MV-4-11 (cell line): ENCODE measurements at regions not wholly inside any gene's neighbourhood (a gene's known extent, or its start where the extent isn't known, plus 50 kb on each side); places are given as distances from the start of the nearest gene placed in this dataset.

Experiments
- DNase-seq: peaks from one replicate; lab custom pipeline; 2025; lab: John Stamatoyannopoulos, UW

DNA sequence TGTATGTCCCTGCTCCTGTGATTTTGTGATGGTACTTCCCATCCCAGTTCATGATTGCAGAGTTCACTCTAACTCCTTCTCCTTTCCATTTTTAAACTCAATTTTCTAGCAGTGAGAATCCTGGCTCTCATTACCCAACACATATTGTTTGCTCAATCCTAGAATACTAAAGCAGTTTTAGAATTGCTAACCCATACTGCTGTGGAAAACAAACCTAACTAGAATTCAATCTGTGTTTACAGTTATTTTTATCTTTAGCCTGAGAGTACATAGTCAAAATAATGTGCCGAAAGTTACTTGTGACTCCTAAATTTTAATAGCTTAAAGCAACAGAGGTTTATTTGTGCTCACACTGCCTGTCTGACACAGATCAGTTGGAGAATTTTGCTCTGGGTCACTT lies 508.0 kb downstream of the AACS start:
- no peak for DNase-seq

DNA sequence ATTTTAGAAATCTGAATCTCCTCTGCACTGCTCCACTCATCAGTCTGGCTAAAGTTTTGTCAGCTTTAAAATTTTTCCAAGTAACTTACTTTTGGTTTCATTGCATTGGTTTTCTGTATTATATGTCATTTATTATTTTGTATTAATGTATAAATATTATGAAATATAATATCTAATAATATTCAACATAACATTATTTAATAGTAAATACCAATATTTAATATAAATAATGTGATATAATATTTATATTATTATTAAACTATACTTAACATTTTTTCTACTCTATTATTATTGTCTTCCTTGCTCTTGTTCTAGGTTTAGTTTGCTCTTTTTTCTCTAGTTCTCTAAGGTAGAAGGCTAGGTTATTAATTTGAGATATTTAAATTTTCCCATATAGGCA lies 512.1 kb downstream of the AACS start:
- no peak for DNase-seq

DNA sequence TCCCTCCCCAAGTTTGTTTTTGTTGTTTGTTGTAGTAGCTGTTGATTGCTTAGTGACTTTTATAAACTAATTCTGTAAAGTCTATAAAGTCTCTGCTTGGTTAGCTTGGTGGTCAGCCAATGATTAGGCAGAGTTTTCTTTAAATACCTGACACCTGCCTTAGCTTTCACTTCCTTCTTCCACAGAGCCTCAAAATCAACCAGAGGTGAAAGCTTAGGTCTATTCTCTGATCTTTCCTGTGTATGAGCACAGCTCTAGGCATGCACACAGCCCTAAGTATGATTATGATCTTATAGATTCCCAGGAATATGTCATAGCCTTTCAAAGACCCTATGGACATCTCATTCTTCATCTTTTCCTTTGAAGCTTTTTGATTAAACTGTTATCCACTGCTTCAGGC lies 514.7 kb downstream of the AACS start:
- DNase-seq = no peak

GRCh38 chr12:125583071-125583470 lies 517.8 kb downstream of the AACS start:
- DNase-seq = no peak

GRCh38 chr12:125586441-125586840 lies 521.2 kb downstream of the AACS start:
- DNase-seq = no peak

DNA sequence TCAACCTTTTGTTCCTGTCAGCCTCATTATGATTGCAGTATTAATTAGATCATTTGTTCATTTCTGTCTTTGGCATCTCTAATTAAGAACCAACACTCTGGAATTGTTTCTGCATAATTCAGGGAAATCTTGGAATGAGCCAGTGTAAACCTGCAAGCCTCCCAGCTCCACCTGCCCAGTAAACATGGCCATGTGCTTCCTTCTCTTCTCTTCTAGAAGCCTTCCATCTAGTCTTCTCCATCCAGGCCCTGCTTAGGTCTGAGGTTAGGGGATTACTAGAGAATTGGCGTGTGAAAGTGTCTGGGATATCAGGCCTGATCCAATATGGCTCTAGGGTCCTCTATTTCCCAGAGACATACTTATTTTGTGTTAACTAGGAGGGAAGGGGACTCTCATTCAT lies 528.0 kb downstream of the AACS start:
- no peak for DNase-seq

GRCh38 chr12:125604976-125605375 lies 539.7 kb downstream of the AACS start:
- no peak for DNase-seq

DNA sequence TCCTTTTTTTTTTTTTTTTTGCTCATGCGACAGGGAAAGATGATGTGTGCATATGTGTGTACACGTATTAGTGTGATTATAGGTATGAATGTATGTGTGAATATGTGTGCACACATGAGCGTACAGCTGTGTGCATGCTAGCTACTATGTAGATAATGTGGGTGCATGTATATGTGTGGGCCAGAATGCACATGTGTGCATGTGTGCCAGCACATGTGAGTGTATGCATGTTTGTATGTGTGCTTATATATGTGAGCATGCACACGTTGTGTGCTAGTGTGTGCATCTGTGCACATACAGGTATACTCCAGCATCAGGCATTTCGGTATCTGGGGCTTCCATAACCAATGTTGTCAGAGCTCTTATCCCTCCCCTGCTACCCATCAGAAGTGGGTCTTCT lies 541.1 kb downstream of the AACS start:
- DNase-seq = no peak

GRCh38 chr12:125610292-125610691 lies 545.1 kb downstream of the AACS start:
- DNase-seq = no peak

GRCh38 chr12:125610971-125611370 lies 545.7 kb downstream of the AACS start:
- DNase-seq = no peak

DNA sequence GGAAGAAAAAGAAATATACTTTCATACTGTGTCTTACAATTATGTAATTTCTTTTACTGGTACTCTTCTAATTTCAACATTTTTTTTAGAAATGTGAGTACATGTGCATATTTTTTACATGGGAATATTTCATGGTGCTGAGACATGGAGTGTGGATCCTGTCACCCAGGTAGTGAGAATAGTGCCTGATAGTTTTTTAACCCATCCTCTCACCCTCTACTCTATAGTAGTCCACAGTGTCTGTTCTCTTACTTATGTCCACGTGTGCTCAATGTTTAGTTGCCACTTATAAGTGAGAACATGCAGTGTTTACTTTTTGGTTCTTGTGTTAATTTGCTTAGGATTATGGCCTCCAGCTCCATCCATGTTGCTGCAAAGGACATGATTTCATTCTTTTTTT lies 548.8 kb downstream of the AACS start:
- DNase-seq = no peak

DNA sequence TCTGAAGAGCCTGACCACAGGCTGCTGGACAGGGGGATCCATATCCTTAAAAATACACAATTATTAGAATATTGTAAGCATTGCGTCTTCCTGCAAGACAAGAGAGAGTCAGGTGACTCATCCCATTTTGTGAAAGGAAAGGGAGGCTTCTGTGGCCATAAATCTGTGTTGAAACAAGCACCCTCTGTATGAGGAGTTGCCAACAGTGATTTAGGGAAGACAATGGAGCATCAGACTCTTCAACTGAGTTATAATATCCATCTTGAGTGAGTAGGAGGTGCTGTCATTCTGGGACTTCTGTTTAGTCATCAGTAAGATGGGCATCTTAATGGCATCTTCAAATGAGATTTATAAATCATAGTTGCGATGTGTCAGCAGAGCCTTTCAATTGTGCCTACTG lies 554.5 kb downstream of the AACS start:
- DNase-seq = no peak

DNA sequence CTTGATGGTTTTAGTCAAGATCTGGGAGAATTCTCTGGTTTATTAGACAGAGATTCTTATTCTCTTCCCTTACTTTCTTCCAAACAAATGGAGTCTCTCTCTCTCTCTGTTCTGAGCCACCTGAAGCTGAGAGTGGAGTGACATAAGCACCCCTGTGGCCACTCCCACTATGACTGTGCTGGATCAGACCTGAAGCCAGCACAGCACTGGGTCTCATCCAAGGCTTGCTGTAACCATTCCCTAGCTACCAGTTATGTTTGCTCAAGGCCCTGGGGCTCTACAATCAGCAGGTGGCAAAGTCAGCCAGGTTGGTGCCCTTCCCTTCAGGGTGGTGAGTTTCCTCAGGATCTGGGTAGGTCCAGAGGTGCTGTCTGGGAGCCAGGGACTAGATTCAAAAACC lies 568.5 kb downstream of the AACS start:
- no peak for DNase-seq

DNA sequence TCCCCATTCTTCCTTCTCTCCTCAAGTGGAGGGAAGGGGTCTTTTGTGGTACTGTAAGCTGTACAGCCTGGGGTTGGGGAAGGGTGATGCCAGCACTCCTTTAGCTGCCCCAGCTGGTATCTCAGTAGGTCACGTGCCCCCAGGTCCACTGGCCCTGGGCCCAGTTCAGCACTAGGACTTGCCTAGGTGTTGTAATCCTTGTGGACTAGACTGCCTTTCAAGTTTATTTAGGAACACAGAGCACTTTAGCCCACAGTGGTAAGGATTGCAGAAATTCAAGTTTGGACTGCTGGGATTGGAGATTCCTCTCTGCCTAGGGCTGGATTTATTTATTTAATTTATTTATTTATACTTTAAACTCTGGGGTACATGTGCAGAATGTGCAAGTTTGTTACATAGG lies 569.6 kb downstream of the AACS start:
- DNase-seq = no peak

- DNase-seq = no peak
Measured at GRCh38 chr12:125639826-125640225, 574.6 kb downstream of the AACS start.

GRCh38 chr12:125643055-125643454 lies 577.8 kb downstream of the AACS start:
- no peak for DNase-seq

- DNase-seq = no peak
Measured at GRCh38 chr12:125645724-125646123, 580.5 kb downstream of the AACS start.

DNA sequence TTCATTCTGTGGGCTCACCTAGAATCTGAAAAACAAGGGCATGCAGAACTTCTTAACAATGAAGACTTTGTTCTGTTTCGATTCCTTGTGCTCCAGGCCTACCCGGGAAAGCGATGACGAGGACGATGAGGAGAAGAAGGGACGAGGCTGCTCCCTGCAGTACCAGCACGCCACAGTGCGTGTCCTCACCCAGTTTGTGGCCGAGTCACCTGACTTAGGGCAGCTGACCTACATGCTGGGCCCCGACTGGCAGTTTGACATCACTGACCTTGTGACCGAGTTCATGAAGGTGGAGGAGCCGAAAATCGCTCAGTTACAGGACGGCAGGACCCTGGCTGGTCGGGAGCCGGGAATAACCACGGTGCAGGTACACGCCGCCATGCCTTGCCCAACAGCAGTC lies 585.4 kb downstream of the AACS start:
- DNase-seq = no peak

- DNase-seq = no peak
Measured at GRCh38 chr12:125651625-125652024, 586.4 kb downstream of the AACS start.

GRCh38 chr12:125652681-125653080 lies 587.4 kb downstream of the AACS start:
- DNase-seq = no peak

DNA sequence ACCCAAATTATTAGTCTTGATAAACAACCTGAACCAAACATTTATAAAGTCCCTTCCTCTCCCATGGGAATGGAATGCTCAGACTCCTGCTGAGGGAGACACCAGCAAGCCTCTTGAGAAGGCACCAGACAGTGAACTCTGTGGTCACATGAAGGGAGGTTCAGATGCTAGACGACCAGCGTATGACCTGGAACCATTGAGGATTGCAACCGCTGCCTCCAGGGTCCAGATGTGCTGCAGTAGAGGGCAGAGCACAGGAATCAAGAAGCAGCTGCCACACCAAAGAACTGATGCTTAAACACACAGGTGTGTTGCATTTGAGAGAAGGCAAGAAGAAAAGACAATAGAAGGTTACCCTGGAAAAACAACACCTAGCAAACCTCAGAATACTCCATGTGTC lies 592.4 kb downstream of the AACS start:
- DNase-seq = no peak

- DNase-seq = no peak
Measured at GRCh38 chr12:125674554-125675338, 609.5 kb downstream of the AACS start.

- DNase-seq = no peak
Measured at GRCh38 chr12:125676366-125676765, 611.1 kb downstream of the AACS start.

DNA sequence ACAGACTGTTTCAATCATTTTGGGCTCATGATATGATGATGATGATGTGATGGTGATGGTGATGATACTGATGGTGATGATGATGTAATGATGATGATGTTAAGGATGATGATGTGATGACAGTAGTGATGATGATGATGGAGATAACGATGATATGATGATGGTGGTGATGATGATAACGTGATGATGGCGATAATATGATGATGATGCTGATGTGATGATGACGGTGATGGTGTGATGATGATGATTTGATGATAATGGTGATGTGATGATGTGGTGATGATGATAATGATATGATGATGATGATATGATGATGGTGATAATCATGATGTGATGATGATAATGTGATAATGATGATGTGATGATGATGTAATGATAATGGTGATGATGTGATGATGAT lies 612.6 kb downstream of the AACS start:
- DNase-seq = no peak
